ENCODE measurements at regions not wholly inside any gene's neighbourhood (a gene's known extent, or its start where the extent isn't known, plus 50 kb on each side); places are given as distances from the start of the nearest gene placed in this dataset.

DNA sequence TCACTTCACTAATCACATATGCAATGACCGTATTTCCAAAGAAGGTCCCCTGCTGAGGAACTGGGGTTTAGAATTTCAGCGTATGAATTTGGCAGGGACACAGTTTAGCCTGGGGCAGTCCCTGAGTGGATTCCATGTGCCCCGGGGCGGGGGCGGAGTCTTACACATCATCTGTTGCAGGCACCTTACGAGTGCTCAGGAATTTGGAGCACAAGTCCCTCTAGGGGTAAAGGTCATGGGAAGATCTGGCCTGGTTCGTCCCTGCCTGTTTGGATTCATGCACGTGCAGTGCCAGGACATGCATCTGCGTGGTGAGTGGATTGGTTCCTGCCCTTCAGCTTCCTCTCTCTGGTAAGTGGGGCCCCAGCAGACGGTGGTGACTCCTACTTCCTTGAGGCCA, 208.3 kb upstream of the C1orf174 start:
- no peak for TF ChIP-seq MAX (IDR thresholded peaks at IDR 0.05)
- no peak for TF ChIP-seq FOXM1 (IDR thresholded peaks at IDR 0.05; ENCODE audit: borderline replicate concordance, low read depth)
- no peak for TF ChIP-seq REST (IDR thresholded peaks at IDR 0.05; ENCODE audit: low read depth)
- no peak for TF ChIP-seq CEBPB (IDR thresholded peaks at IDR 0.05)
- no peak for TF ChIP-seq EP300 (IDR thresholded peaks at IDR 0.05; ENCODE audit: borderline replicate concordance)
- TF ChIP-seq CREB1 (IDR thresholded peaks at IDR 0.05; ENCODE audit: low read depth): no peak
- TF ChIP-seq EGR1 (IDR thresholded peaks at IDR 0.05): no peak
- TF ChIP-seq TAF1 (IDR thresholded peaks at IDR 0.05; ENCODE audit: low read depth): no peak
- no peak for TF ChIP-seq RAD21 (IDR thresholded peaks at IDR 0.05; ENCODE audit: low read depth)
- TF ChIP-seq TCF12 (IDR thresholded peaks at IDR 0.05; ENCODE audit: low read depth): no peak
- TF ChIP-seq YY1 (IDR thresholded peaks at IDR 0.05; ENCODE audit: low read depth): no peak
- no peak for TF ChIP-seq TEAD4 (IDR thresholded peaks at IDR 0.05)
- TF ChIP-seq NFIC (IDR thresholded peaks at IDR 0.05): no peak
- no peak for TF ChIP-seq ZBTB7A (IDR thresholded peaks at IDR 0.05; ENCODE audit: low read depth)

All from Ishikawa (cell line).